Upper lobe of left lung (tissue), 4 donors: ENCODE measurements at regions not wholly inside any gene's neighbourhood (a gene's known extent, or its start where the extent isn't known, plus 50 kb on each side); places are given as distances from the start of the nearest gene placed in this dataset.

Source experiments
- EP300 ChIP-seq, 4 donors: sonication (generic); formaldehyde crosslinking; IDR thresholded peaks; one replicate each; pipeline ENCODE4 v1.5.1; 2017; ENCODE audit warnings: antibody characterized with exemption in 4 of 4, control low read depth in 2 of 4
- POLR2A ChIP-seq, 4 donors: fragments of 450-650 bp; IDR thresholded peaks; one replicate each; pipeline ENCODE4 v1.5.1; 2016 to 2017; ENCODE audit warnings: antibody characterized with exemption in 4 of 4, mild to moderate bottlenecking in 2 of 4
- POLR2AphosphoS5 ChIP-seq, 2 donors: sonication (generic); formaldehyde crosslinking; IDR thresholded peaks; one replicate each; pipeline ENCODE4 v1.5.1; 2017; ENCODE audit warnings: antibody characterized with exemption in 2 of 2
- TF ChIP-seq, protein P1 (sequence below), 6 experiments: fragments of 450-650 bp in 4 of 6; fragments of 200-600 bp in 2 of 6; sonication (generic) in 2 of 6; IDR thresholded peaks; one replicate each; pipeline ENCODE4 v1.5.1; 2016 to 2019; ENCODE audit warnings: antibody characterized with exemption in 6 of 6

DNA sequence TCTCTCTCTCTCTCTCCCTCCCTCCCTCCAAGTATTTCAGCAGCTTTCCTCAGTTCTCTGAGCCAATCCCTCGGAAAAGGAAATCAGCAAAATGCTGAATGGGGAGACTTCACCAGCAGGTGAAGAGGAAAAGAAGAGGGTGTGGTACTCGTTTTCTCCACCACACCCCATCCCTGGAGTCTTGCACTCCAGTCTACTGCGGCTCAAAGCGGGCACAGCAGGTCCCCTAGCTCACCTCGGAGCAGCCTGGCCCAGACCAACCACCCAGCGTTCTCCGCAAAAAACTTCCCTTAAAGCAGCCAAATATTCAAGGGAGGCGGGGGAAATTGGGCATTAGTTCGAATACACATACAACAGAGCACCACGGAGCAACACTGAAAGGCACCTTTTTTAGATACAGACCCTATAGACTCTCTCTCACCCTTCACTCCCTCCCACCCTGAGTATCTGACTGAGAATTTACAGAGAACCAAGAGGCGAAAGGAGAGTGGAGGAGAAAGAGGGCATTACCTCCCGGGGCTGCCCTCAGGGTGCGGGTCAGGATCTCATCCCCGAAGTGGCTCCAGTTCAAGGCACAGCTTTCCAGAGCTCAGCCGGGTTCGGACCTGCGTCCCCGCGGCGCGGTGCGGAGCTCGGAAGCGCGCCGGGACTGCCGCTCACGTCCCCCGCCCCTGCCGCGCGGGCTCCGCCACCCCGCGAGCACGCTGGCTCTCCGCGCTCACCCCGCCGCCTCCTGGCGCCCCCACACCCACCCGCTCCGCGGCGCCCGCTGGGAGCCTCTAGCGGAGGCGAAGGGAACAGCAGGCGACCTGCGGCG is 1638.5 kb upstream of the C9orf72 start:
- TF ChIP-seq EP300 (IDR thresholded peaks at IDR 0.05) (no peak), POLR2A (IDR thresholded peaks at IDR 0.05) (no peak), POLR2AphosphoS5 (IDR thresholded peaks at IDR 0.05) (no peak)
- TF ChIP-seq, protein P1, sequence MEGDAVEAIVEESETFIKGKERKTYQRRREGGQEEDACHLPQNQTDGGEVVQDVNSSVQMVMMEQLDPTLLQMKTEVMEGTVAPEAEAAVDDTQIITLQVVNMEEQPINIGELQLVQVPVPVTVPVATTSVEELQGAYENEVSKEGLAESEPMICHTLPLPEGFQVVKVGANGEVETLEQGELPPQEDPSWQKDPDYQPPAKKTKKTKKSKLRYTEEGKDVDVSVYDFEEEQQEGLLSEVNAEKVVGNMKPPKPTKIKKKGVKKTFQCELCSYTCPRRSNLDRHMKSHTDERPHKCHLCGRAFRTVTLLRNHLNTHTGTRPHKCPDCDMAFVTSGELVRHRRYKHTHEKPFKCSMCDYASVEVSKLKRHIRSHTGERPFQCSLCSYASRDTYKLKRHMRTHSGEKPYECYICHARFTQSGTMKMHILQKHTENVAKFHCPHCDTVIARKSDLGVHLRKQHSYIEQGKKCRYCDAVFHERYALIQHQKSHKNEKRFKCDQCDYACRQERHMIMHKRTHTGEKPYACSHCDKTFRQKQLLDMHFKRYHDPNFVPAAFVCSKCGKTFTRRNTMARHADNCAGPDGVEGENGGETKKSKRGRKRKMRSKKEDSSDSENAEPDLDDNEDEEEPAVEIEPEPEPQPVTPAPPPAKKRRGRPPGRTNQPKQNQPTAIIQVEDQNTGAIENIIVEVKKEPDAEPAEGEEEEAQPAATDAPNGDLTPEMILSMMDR (IDR thresholded peaks at IDR 0.05) = peak; percentile 47 to 82 (median 68)
